Small intestine (tissue), 7 donors: ENCODE measurements at regions not wholly inside any gene's neighbourhood (a gene's known extent, or its start where the extent isn't known, plus 50 kb on each side); places are given as distances from the start of the nearest gene placed in this dataset.

ENCODE experiments used
- DNase-seq, 2 donors: peaks; one replicate each; pipeline versions ENCODE4 v3.0.0 to v3.0.0-alpha.2; 2013
- FAIRE-seq: peaks from 2 replicates; lab custom pipeline; 2012; peaks lifted over from hg19 to GRCh38; lab: Jason Lieb, UNC
- H3K27ac ChIP-seq, 3 donors: one replicate each; pipeline ENCODE4 v1.5.1; 2013; ENCODE audit warnings: low read length in 2 of 3, mild to moderate bottlenecking in 2 of 3, control low read depth in 1 of 3, inconsistent platforms in 1 of 3, low read depth in 1 of 3, moderate library complexity in 1 of 3
- H3K27me3 ChIP-seq, 3 donors: one replicate each; pipeline ENCODE4 v1.6.1; 2013; ENCODE audit warnings: low read length in 3 of 3, inconsistent platforms in 1 of 3; ENCODE audit not compliant: control insufficient read depth in 3 of 3, insufficient read depth in 3 of 3
- H3K36me3 ChIP-seq, 3 donors: one replicate each; pipeline ENCODE4 v1.6.1; 2013; ENCODE audit warnings: low read length in 3 of 3, inconsistent platforms in 1 of 3, low read depth in 1 of 3, mild to moderate bottlenecking in 1 of 3, moderate library complexity in 1 of 3; ENCODE audit not compliant: control insufficient read depth in 3 of 3, insufficient read depth in 2 of 3
- H3K4me1 ChIP-seq, 3 donors: one replicate each; pipeline ENCODE4 v1.6.1; 2013; ENCODE audit warnings: low read length in 2 of 3, inconsistent platforms in 1 of 3, low read depth in 1 of 3, mild to moderate bottlenecking in 1 of 3, moderate library complexity in 1 of 3; ENCODE audit not compliant: control insufficient read depth in 3 of 3, insufficient read depth in 2 of 3
- H3K4me3 ChIP-seq, 3 donors: one replicate each; pipeline ENCODE4 v1.5.1; 2013; ENCODE audit warnings: low read length in 3 of 3, control low read depth in 1 of 3, inconsistent platforms in 1 of 3, low read depth in 1 of 3, mild to moderate bottlenecking in 1 of 3, moderate library complexity in 1 of 3
- H3K9me3 ChIP-seq, 2 donors: one replicate each; pipeline ENCODE4 v1.6.1; 2013; ENCODE audit warnings: low read depth in 1 of 2, low read length in 1 of 2; ENCODE audit not compliant: control insufficient read depth in 2 of 2, insufficient read depth in 1 of 2
- WGBS, 3 donors: extraction: QIAGEN DNeasy Blood & Tissue Kit; methylation state at CpG; one replicate each; pipeline ENCODE4 v1.1.7; 2013; 5-methylcytosine and 5-hydroxymethylcytosine counted together
- donor health status: healthy with polysubstance abuse.
- donor health status: control.
- donor health status: control.
- donor health status: Bipolar disorder and iron deficiency.
- donor health status: healthy.

- 70 to 79% (median 70%) methylated on average over 15 of the region's 15 CpGs for WGBS, 3 donors
- H3K9me3 ChIP-seq, result no peaks in the 10 kb centered on the region
- H3K27me3 ChIP-seq, result peaks cover 0 to 3% (median 0%) of the 10 kb centered on the region in 3 donors
- H3K36me3 ChIP-seq, result no peaks in the 10 kb centered on the region
- FAIRE-seq (no peak), DNase-seq (peak in 1 of 2 donors; percentile 2)
- no peaks in the 10 kb centered on the region for H3K4me1 ChIP-seq
- no peak overlapping the region for H3K4me3 ChIP-seq
- H3K27ac ChIP-seq, result no peak overlapping the region
These were observed 309.8 kb downstream of the VPS13C start for GRCh38 chr15:61750271-61751084.

GRCh38 chr15:61749169-61749568, 311.1 kb downstream of the VPS13C start:
- no peak for FAIRE-seq

GRCh38 chr15:61748529-61748928, 311.7 kb downstream of the VPS13C start:
- H3K4me3 ChIP-seq, result no peak overlapping the region
- H3K4me1 ChIP-seq, result no peaks in the 10 kb centered on the region
- H3K27ac ChIP-seq, result no peak overlapping the region
- FAIRE-seq (no peak), DNase-seq (no peak)
- 97 to 100% (median 98%) methylated on average over 2 of the region's 2 CpGs for WGBS, 3 donors
- H3K9me3 ChIP-seq, result no peaks in the 10 kb centered on the region
- H3K36me3 ChIP-seq, result no peaks in the 10 kb centered on the region
- H3K27me3 ChIP-seq, result peaks cover 0 to under 1% (median 0%) of the 10 kb centered on the region in 3 donors

More at GRCh38 chr15:61749169-61749568, 311.1 kb downstream of the VPS13C start:
- Histone ChIP-seq H3K27me3 (peaks cover 0 to 3% (median 0%) of the 10 kb centered on the region in 3 donors), H3K4me3 (no peak overlapping the region), H3K27ac (no peak overlapping the region), H3K36me3 (no peaks in the 10 kb centered on the region), H3K9me3 (no peaks in the 10 kb centered on the region), H3K4me1 (no peaks in the 10 kb centered on the region)
- 86 to 92% (median 89%) methylated on average over 7 of the region's 7 CpGs for WGBS, 3 donors
- no peak for DNase-seq

- H3K27ac ChIP-seq, result no peak overlapping the region
- H3K27me3 ChIP-seq, result no peaks in the 10 kb centered on the region
- H3K4me3 ChIP-seq, result no peak overlapping the region
- 83 to 90% (median 87%) methylated on average over 2 of the region's 2 CpGs for WGBS, 3 donors
- FAIRE-seq, result no peak
- H3K36me3 ChIP-seq, result no peaks in the 10 kb centered on the region
- no peaks in the 10 kb centered on the region for H3K9me3 ChIP-seq
- no peak for DNase-seq
- no peaks in the 10 kb centered on the region for H3K4me1 ChIP-seq
These were observed 313.7 kb downstream of the VPS13C start for GRCh38 chr15:61746589-61746988.

- FAIRE-seq (no peak), DNase-seq (no peak)
- Histone ChIP-seq H3K27me3 (no peaks in the 10 kb centered on the region), H3K4me1 (no peaks in the 10 kb centered on the region), H3K36me3 (no peaks in the 10 kb centered on the region), H3K27ac (no peak overlapping the region), H3K4me3 (no peak overlapping the region), H3K9me3 (no peaks in the 10 kb centered on the region)
- WGBS, 3 donors, result 75 to 87% (median 86%) methylated on average over 3 of the region's 3 CpGs
These were observed 316.8 kb downstream of the VPS13C start for GRCh38 chr15:61743345-61743909.

GRCh38 chr15:61742591-61742990, 317.7 kb downstream of the VPS13C start:
- Histone ChIP-seq H3K36me3 (no peaks in the 10 kb centered on the region), H3K4me1 (no peaks in the 10 kb centered on the region), H3K27ac (no peak overlapping the region), H3K9me3 (no peaks in the 10 kb centered on the region), H3K27me3 (no peaks in the 10 kb centered on the region), H3K4me3 (no peak overlapping the region)
- FAIRE-seq, result no peak
- DNase-seq, result peak in 1 of 2 donors; percentile 1

GRCh38 chr15:61736790-61737189, 323.5 kb downstream of the VPS13C start:
- FAIRE-seq (no peak), DNase-seq (no peak)
- Histone ChIP-seq H3K36me3 (no peaks in the 10 kb centered on the region), H3K4me3 (no peak overlapping the region), H3K27ac (no peak overlapping the region), H3K4me1 (no peaks in the 10 kb centered on the region), H3K9me3 (no peaks in the 10 kb centered on the region), H3K27me3 (peaks cover 0 to 2% (median 0%) of the 10 kb centered on the region in 3 donors)
- 72 to 78% (median 74%) methylated on average over 1 of the region's 1 CpG for WGBS, 3 donors

GRCh38 chr15:61731099-61731498, 329.1 kb downstream of the VPS13C start:
- Histone ChIP-seq H3K36me3 (no peaks in the 10 kb centered on the region), H3K9me3 (no peaks in the 10 kb centered on the region), H3K4me1 (no peaks in the 10 kb centered on the region), H3K4me3 (no peak overlapping the region), H3K27me3 (peaks cover 0 to 3% (median 2%) of the 10 kb centered on the region in 3 donors), H3K27ac (no peak overlapping the region)
- DNase-seq, result no peak
- FAIRE-seq, result no peak
- 37 to 53% (median 39%) methylated on average over 3 of the region's 3 CpGs for WGBS, 3 donors
